ENCODE measurements at regions not wholly inside any gene's neighbourhood (a gene's known extent, or its start where the extent isn't known, plus 50 kb on each side); places are given as distances from the start of the nearest gene placed in this dataset.

GRCh38 chr18:55849391-55849790 is 261.4 kb upstream of the TCF4 start:
- no peak for ATAC-seq

GRCh38 chr18:55847960-55848359 is 260.0 kb upstream of the TCF4 start:
- DNase-seq (no peak), ATAC-seq (no peak)

More at GRCh38 chr18:55849391-55849790, 261.4 kb upstream of the TCF4 start:
- DNase-seq: no peak

GRCh38 chr18:55845221-55845620 is 257.2 kb upstream of the TCF4 start:
- no peak for DNase-seq
- ATAC-seq: no peak

- DNase-seq: no peak
- no peak for ATAC-seq
Measured at GRCh38 chr18:55844382-55844781, 256.4 kb upstream of the TCF4 start.

- ATAC-seq (no peak), DNase-seq (no peak)
Measured at GRCh38 chr18:55841314-55841713, 253.3 kb upstream of the TCF4 start.

- no peak for DNase-seq
Measured at GRCh38 chr18:55840601-55841170, 252.7 kb upstream of the TCF4 start.

GRCh38 chr18:55839343-55839742 is 251.4 kb upstream of the TCF4 start:
- ATAC-seq (no peak), DNase-seq (no peak)

More at GRCh38 chr18:55840601-55841170, 252.7 kb upstream of the TCF4 start:
- ATAC-seq: no peak

- no peak for DNase-seq
- ATAC-seq: no peak
Measured at GRCh38 chr18:55838841-55839240, 250.8 kb upstream of the TCF4 start.

GRCh38 chr18:55838319-55838718 is 250.3 kb upstream of the TCF4 start:
- no peak for ATAC-seq

GRCh38 chr18:55833543-55833942 is 245.6 kb upstream of the TCF4 start:
- ATAC-seq (no peak), DNase-seq (no peak)

More at GRCh38 chr18:55838319-55838718, 250.3 kb upstream of the TCF4 start:
- DNase-seq: no peak

GRCh38 chr18:55830544-55830943 is 242.6 kb upstream of the TCF4 start:
- ATAC-seq: no peak

GRCh38 chr18:55821219-55821618 is 233.2 kb upstream of the TCF4 start:
- no peak for DNase-seq
- no peak for ATAC-seq

More at GRCh38 chr18:55830544-55830943, 242.6 kb upstream of the TCF4 start:
- DNase-seq: no peak

- ATAC-seq: no peak
Measured at GRCh38 chr18:55819448-55819847, 231.5 kb upstream of the TCF4 start.

GRCh38 chr18:55818284-55818683 is 230.3 kb upstream of the TCF4 start:
- no peak for DNase-seq
- ATAC-seq: no peak

More at GRCh38 chr18:55819448-55819847, 231.5 kb upstream of the TCF4 start:
- DNase-seq: no peak

GRCh38 chr18:55811925-55812324 is 223.9 kb upstream of the TCF4 start:
- ATAC-seq: no peak
- DNase-seq: no peak

GRCh38 chr18:55805666-55806065 is 217.7 kb upstream of the TCF4 start:
- ATAC-seq (no peak), DNase-seq (no peak)

GRCh38 chr18:55795101-55795669 is 207.2 kb upstream of the TCF4 start:
- ATAC-seq: no peak
- no peak for DNase-seq

GRCh38 chr18:55794288-55795052 is 206.5 kb upstream of the TCF4 start:
- ATAC-seq: no peak

GRCh38 chr18:55790296-55790695 is 202.3 kb upstream of the TCF4 start:
- DNase-seq (no peak), ATAC-seq (no peak)

More at GRCh38 chr18:55794288-55795052, 206.5 kb upstream of the TCF4 start:
- no peak for DNase-seq

- DNase-seq (no peak), ATAC-seq (no peak)
Measured at GRCh38 chr18:55787536-55788073, 199.6 kb upstream of the TCF4 start.

- ATAC-seq: no peak
- no peak for DNase-seq
Measured at GRCh38 chr18:55786651-55787272, 198.8 kb upstream of the TCF4 start.

- ATAC-seq: no peak
- no peak for DNase-seq
Measured at GRCh38 chr18:55783921-55784320, 195.9 kb upstream of the TCF4 start.

Data from stimulated activated naive CD8-positive, alpha-beta T cell treated with anti-CD3 and anti-CD28 coated beads, Interleukin-15, Interleukin-2, amounts not matched to agents 100 U/mL and 50 U/mL, for 24 hours (primary cell).